GM21576 (cell line): ENCODE measurements at regions not wholly inside any gene's neighbourhood (a gene's known extent, or its start where the extent isn't known, plus 50 kb on each side); places are given as distances from the start of the nearest gene placed in this dataset.

Experiments
- ATAC-seq: cut with Tn5 transposase; IDR thresholded peaks from one replicate; pipeline ENCODE4 v1.9.1; 2021; ENCODE audit warnings: mild to moderate bottlenecking, moderate library complexity; ENCODE audit not compliant: unreplicated experiment

DNA sequence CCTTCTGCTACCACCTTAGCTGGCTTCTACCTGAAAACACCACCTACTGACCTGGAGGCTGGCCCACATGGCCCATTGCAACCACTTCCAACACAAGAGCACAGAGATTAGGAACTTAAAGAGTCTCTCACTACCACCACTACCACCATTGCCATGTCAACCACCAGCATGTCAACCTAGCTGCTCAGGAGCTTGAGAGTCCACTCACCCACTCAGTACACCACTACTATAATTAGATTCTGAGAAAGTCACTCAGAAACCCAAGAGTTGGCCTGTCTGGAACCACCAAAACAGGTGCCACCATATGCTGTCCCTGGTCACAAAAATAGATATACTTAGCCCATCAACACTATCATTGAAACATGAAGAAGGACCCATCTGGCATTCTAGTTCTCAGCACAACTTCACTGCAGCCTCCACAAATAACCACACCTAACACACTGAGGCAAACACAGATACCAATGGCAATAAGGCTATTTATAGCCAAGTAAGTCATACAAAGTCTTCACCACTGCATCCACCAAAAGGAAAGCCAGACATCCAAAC is 806.7 kb upstream of the EPHA6 start:
- no peak for ATAC-seq

DNA sequence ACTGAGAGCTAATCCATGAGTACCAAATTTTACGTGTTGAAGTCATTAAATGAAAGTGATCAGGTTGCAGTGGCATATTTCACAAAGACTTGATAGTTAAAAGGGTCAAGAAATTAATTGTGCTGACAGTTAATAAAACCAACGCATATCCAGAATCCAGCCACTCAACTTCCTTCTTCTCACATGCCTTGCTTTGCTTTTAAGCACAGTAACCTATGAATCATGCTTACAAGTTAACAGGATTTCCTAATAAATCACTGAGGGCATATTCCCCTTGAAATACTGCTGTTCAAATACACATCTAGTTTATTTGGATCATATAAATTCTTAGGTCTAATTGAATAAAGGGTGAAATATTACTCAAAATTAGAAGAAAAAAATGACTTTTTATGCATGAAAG is 801.5 kb upstream of the EPHA6 start:
- ATAC-seq: no peak

DNA sequence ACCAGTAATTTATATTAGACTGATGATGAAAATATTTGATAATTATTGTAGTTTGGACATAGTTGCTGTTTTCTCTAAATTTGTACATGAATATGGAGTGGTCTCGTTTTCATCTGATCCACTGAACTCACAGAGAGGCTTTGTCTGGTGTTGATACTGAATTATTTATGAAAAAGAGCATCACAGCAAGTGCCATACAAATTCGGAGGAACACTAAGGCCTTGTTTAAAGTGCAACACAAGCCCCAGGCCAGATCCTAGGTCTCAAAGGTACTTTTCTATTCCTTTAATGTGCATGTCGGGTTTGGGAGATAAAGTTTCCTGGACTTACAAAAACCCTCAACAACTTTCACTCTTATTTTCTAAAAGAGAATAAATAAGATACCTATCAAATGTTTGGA is 796.8 kb upstream of the EPHA6 start:
- no peak for ATAC-seq

DNA sequence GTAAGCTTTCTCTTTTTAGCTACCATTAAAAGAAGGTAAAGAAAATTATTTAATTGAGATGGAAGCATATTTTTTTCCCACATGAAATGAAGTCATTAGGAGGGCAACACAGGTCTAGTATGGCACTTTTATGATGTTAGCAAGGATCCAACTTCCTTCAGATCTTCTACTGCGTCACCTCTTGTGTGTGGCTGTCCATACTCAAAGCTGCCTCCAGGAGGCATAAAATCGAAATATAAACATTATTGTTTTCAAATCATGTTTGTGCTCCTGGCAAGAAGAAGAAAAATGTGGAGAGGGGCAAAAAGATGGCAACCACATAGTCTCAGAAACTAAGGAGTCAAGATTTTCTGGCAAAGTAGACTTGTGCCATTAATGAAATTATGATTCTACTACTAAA is 791.7 kb upstream of the EPHA6 start:
- no peak for ATAC-seq

DNA sequence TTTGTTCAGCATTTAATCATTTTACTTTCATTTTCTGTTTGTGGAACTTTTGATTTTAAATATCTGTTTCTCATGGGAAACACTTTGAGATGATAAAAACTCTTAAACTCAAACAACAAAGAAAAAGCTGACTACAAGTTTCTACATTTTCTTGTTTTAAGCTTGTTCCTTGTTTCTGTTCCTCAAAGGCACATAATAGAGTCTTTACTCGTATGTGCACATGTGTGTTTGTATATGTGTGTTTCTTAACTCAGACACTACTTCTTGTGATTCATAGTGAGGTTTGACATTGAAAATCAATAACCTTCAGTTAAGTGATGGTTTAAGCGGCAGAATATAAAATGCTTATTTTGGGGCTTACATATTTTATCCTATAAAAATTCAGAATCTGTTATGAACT is 786.7 kb upstream of the EPHA6 start:
- ATAC-seq: no peak

DNA sequence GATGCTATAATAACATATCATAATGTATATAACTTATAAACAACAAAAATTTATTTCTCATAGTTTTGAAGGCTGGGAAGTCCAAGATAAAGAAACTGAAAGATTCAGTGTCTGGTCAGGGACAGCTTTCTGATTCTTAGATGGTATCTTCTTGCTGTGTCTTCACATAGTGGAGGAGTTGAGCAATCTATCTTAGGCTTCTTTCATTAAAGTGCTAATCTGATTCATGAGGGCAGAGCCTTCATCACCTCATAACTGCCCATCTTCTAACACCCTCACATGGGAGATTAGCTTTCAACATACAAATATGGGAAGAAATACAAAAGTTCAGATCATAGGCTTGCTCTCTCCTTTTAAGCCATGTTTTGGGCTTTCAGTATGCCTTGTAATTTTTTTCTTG is 774.8 kb upstream of the EPHA6 start:
- no peak for ATAC-seq

DNA sequence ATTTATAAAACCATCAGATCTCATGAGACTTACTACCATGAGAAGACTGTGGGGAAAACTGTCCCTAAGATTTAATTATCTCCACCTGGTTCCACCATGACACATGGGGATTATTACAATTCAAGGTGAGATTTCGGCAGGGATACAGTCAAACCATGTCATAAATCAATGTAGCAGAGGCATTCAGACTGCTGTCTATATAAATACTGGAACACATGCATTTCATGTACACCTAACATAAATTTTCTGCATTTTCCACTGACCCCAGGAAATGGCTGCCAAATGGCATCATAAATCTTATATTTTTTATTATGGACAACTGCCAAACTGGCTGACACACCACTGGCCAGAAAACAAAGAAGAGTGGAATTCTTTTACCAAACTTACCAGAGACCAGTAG is 755.1 kb upstream of the EPHA6 start:
- ATAC-seq: no peak

DNA sequence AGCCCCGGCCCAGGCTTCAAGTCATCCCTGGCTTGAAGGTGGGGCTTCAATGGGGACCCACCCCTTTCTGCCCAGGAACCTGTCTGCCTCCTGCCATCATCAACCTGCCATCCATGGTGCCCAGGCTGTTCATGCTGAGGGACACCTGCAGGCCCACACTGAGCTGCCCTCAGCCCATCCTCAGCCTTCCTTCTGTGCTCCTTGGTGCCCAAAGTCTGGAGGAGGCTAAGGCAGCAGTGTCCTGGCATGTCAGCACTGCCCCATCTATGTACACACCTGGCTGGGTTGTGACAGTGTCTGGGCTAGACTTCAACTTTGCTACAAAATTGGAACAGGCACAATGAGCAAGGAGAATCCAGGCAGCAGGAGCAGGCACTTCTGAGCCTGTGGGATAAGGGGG is 745.3 kb upstream of the EPHA6 start:
- no peak for ATAC-seq

DNA sequence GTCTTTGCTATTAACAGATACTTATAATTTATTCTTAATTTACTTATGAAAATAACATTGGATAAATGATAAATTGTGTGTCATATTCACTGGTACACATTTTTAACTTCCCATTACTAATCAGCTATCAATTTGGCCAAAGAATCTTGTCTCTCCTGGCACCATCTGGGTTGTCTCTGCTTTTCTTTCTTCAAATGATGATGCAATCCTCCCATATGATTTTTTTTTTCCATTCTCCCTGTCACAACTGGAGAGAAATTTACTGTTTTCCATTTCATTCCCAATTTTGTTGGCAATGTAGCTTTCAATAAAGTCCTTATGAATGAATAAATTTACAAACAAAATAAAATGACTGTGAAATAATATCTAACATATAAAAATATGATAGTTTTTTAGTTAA is 743.7 kb upstream of the EPHA6 start:
- ATAC-seq: no peak

DNA sequence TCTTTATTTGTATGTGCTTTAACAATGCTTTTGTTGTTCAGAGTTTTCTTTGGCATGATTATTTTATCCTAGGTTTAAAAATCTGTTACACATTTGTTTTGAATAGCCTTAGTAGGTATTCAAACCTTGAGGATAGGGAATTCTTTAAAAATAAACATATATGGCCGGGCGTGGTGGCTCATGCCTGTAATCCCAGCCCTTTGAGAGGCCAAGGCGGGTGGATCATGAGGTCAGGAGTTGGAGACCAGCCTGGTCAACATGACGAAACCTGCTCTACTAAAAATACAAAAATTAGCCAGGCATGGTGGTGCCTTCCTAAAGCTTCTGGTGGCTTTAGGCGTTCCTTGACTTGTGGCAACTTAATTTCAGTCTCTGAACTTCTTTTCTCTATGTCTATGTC is 743.3 kb upstream of the EPHA6 start:
- no peak for ATAC-seq

DNA sequence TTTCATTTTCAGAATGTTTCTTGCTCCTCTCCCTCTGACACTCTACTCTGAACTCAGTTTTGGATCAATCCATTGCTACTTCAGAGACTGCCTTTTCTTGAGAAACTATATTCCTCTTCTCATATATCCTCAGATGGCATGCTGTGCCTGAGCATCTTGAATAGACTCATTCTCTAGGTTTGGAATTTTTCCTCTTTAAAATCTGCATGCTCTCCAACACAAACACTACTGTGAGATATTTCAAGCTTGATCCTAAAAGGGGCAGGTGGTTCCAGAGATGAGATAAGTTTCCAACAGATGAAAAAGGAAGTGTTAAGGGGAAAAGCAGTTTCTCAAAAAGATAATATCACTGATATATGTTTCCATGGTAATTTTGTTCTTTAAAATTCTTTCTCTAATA is 742.2 kb upstream of the EPHA6 start:
- no peak for ATAC-seq

DNA sequence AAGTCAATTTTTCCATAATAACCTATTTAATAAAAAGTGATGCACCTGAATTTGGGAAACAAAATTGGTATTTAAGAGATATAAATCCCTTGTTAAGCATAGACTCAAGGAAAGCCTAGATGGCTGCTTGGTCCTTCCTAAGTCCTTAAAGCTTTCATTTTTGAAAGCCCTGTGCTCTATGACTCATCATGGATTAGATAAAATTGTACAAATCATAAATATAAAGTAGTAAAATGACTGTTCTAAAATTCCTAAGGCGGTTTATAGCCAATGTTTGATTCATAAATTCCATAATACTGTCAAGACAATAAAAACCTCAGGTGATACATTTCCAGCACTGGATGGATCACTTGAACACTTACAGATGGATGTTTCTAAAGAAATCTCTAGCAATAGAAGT is 730.8 kb upstream of the EPHA6 start:
- ATAC-seq: no peak

DNA sequence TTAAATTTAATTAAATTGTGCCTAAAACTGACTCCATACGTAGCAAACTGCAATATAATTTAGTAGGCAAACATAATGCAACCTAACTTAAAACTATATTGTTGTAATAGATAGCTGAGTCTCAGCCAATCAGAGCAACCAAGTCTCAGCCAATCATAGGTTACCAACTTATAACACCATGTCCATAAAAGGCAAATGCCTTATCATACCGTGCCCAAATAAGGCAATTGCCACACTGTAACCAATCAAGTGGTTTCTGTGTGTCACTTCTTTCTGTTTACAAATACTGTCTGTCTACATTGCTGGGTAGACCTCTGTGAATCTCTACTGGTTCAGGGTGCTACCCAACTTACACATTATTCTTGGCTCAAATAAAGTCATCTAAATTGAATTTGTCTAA is 728.4 kb upstream of the EPHA6 start:
- ATAC-seq: no peak

DNA sequence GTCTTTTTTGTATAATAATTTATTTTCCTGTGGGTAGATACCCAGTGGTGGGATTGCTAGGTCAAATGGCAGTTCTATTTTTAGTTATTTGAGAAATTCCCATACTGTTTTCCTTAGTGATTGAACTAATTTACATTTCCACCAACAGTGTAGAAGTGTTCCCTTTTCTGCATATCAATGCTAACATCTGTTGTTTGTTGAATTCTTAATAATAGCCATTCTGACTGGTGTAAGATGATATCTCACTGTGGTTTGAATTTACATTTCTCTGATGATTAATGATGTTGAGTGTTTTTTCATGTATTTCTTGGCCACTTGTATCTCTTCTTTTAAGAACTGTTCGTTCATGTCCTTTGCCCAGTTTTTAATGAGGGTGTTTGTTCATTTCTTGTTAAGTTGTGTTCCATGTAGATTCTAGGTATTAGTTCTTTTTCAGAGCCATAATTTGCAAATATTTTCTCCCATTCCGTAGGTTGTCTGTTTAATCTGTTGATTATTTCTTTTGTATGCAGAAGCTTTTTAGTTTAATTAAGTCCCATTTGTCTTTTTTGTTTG is 713.3 kb upstream of the EPHA6 start:
- no peak for ATAC-seq

DNA sequence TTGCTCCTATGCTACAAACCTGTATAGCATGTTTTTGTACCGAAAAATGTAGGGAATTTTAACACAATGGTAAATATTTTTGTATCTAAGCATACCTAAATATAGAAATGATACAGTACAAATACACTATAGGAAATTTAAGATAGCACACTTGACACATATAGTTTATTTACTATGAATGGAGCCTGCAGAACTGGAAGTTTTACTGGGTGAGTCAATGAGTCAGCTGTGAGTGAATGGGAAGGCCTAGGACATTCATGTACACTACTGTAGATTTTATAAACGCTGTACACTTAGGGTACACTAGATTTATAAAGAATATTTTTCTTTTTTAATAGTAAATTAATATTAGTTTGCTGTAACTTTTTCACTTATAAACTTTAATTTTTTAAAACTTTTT is 707.7 kb upstream of the EPHA6 start:
- ATAC-seq: no peak
